SU-DHL-6 (cell line): ENCODE measurements at regions not wholly inside any gene's neighbourhood (a gene's known extent, or its start where the extent isn't known, plus 50 kb on each side); places are given as distances from the start of the nearest gene placed in this dataset.
"Not testable (repeated sequence)": the region's sequence is repeated elsewhere in the genome, so short reads cannot be mapped to it uniquely, and the experiment has no call there.

Experiments used
- H2AFZ ChIP-seq: fragments of 200-600 bp; sonication (generic); 2 replicates; pipeline ENCODE4 v1.6.1; 2014; ENCODE audit warnings: low read depth, mild to moderate bottlenecking, moderate library complexity, mixed read lengths, antibody characterized with exemption, low read length; ENCODE audit not compliant: severe bottlenecking
- H3F3A ChIP-seq: fragments of 200-600 bp; shearing (Covaris generic); 2 replicates; pipeline ENCODE4 v1.6.0; 2016; ENCODE audit warnings: antibody characterized with exemption, mild to moderate bottlenecking; ENCODE audit not compliant: insufficient read depth
- H3K27ac ChIP-seq: fragments of 200-600 bp; sonication (generic); 2 replicates; pipeline ENCODE4 v1.5.1; 2016; ENCODE audit warnings: low read depth, mild to moderate bottlenecking, low read length, moderate library complexity, mixed read lengths
- H3K27me3 ChIP-seq: fragments of 200-600 bp; sonication (generic), shearing (Covaris generic); 2 replicates; pipeline ENCODE4 v1.6.0; 2014; ENCODE audit warnings: mild to moderate bottlenecking, low read length
- H3K36me3 ChIP-seq: fragments of 200-600 bp; sonication (generic); 2 replicates; pipeline ENCODE4 v1.6.1; 2014; ENCODE audit warnings: mild to moderate bottlenecking, low read length, mixed read lengths
- H3K4me2 ChIP-seq: fragments of 300-600, 200-600 bp; shearing (Covaris generic), sonication (generic); 2 replicates; pipeline ENCODE4 v1.6.0; 2014; ENCODE audit warnings: low read length, low read depth, mild to moderate bottlenecking; ENCODE audit not compliant: poor library complexity, severe bottlenecking
- H3K4me3 ChIP-seq: fragments of 200-600 bp; sonication (generic); 2 replicates; pipeline ENCODE4 v1.5.1; 2014; ENCODE audit warnings: antibody characterized with exemption, low read length, mild to moderate bottlenecking, mixed read lengths; ENCODE audit not compliant: insufficient read depth, poor library complexity, severe bottlenecking
- H3K79me2 ChIP-seq: fragments of 200-600 bp; sonication (generic); 2 replicates; pipeline ENCODE4 v1.6.1; 2014; ENCODE audit warnings: mild to moderate bottlenecking, low read length, moderate library complexity; ENCODE audit not compliant: insufficient read depth
- H3K9ac ChIP-seq: fragments of 200-600 bp; sonication (generic); 2 replicates; pipeline ENCODE4 v1.7.0; 2014; ENCODE audit warnings: mild to moderate bottlenecking, low read length
- H3K9me2 ChIP-seq: fragments of 200-600 bp; sonication (generic); replicated peaks from 2 replicates; pipeline ENCODE4 v1.6.1; 2014; ENCODE audit warnings: low read length; ENCODE audit not compliant: insufficient read depth
- H3K9me3 ChIP-seq: fragments of 200-600 bp; sonication (generic); 2 replicates; pipeline ENCODE4 v1.6.1; 2014; ENCODE audit warnings: low read length, mixed read lengths; ENCODE audit not compliant: insufficient read depth
- H4K20me1 ChIP-seq: fragments of 200-600 bp; sonication (generic); 2 replicates; pipeline ENCODE4 v1.6.1; 2014; ENCODE audit warnings: low read depth, mild to moderate bottlenecking, antibody characterized with exemption, low read length, moderate library complexity, mixed read lengths
- CTCF ChIP-seq: fragments of 200-600 bp; sonication (generic); IDR thresholded peaks from one replicate; pipeline ENCODE4 v1.5.1; 2017; ENCODE audit warnings: antibody characterized with exemption, mild to moderate bottlenecking, low read length, moderate library complexity; ENCODE audit not compliant: insufficient read depth, poor library complexity, severe bottlenecking
- EZH2phosphoT487 ChIP-seq: fragments of 200-600 bp; sonication (generic), shearing (Covaris generic); conservative IDR thresholded peaks from 2 replicates; pipeline ENCODE4 v1.6.1; 2018; ENCODE audit warnings: mild to moderate bottlenecking, antibody characterized with exemption, low read length, moderate library complexity, mixed read lengths

- no peak overlapping the region for H2AFZ ChIP-seq
- no peak for TF ChIP-seq CTCF
- TF ChIP-seq EZH2phosphoT487: no peak
These were observed 118.9 kb upstream of the MBNL1 start for GRCh38 chr3:152149832-152150231.

GRCh38 chr3:152151216-152151876, 117.4 kb upstream of the MBNL1 start:
- no peaks in the 10 kb centered on the region for H4K20me1 ChIP-seq
- TF ChIP-seq EZH2phosphoT487 (no peak), CTCF (no peak)
- H3K27me3 ChIP-seq: no peaks in the 10 kb centered on the region
- H3K9me2 ChIP-seq: no peaks in the 10 kb centered on the region
- H3K36me3 ChIP-seq: no peaks in the 10 kb centered on the region
- H3F3A ChIP-seq: no peaks in the 10 kb centered on the region
- H3K9me3 ChIP-seq: no peaks in the 10 kb centered on the region
- H3K79me2 ChIP-seq: no peaks in the 10 kb centered on the region
- H3K4me3 ChIP-seq: no peak overlapping the region
- no peak overlapping the region for H3K9ac ChIP-seq
- no peak overlapping the region for H3K27ac ChIP-seq
- H2AFZ ChIP-seq: no peak overlapping the region
- H3K4me2 ChIP-seq: no peak overlapping the region

More at GRCh38 chr3:152149832-152150231, 118.9 kb upstream of the MBNL1 start:
- Histone ChIP-seq H3K9me3 (no peaks in the 10 kb centered on the region), H3F3A (no peaks in the 10 kb centered on the region), H3K4me2 (no peak overlapping the region), H3K36me3 (no peaks in the 10 kb centered on the region), H4K20me1 (no peaks in the 10 kb centered on the region), H3K4me3 (no peak overlapping the region), H3K79me2 (no peaks in the 10 kb centered on the region), H3K9me2 (no peaks in the 10 kb centered on the region), H3K27ac (no peak overlapping the region), H3K9ac (no peak overlapping the region), H3K27me3 (no peaks in the 10 kb centered on the region)

- H3K9me3 ChIP-seq, H3K79me2 ChIP-seq, H3K27me3 ChIP-seq, H3K27ac ChIP-seq, H4K20me1 ChIP-seq, H3K4me2 ChIP-seq, H3K4me3 ChIP-seq, H3K9me2 ChIP-seq, H3K9ac ChIP-seq, H3K36me3 ChIP-seq, H3F3A ChIP-seq, H2AFZ ChIP-seq: not testable (repeated sequence)
These were observed 116.6 kb upstream of the MBNL1 start for GRCh38 chr3:152151877-152152765.

- not testable (repeated sequence) for H3K79me2 ChIP-seq, H4K20me1 ChIP-seq, H3K4me3 ChIP-seq, H3K9me3 ChIP-seq, H3K9me2 ChIP-seq, H3F3A ChIP-seq, H3K36me3 ChIP-seq, H3K27me3 ChIP-seq, H3K9ac ChIP-seq, H3K27ac ChIP-seq, H2AFZ ChIP-seq, H3K4me2 ChIP-seq
These were observed 115.6 kb upstream of the MBNL1 start for GRCh38 chr3:152153115-152153514.
